GM19324 (cell line): ENCODE measurements at regions not wholly inside any gene's neighbourhood (a gene's known extent, or its start where the extent isn't known, plus 50 kb on each side); places are given as distances from the start of the nearest gene placed in this dataset.

Source experiments
- ATAC-seq: cut with Tn5 transposase; IDR thresholded peaks from one replicate; pipeline ENCODE4 v1.9.1; 2021; ENCODE audit warnings: mild to moderate bottlenecking, moderate library complexity; ENCODE audit not compliant: unreplicated experiment, low FRiP score

GRCh38 chr9:107198718-107199117 is 84.4 kb upstream of the RAD23B start:
- ATAC-seq, result no peak

GRCh38 chr9:107208121-107208520 is 75.0 kb upstream of the RAD23B start:
- no peak for ATAC-seq

- no peak for ATAC-seq
Observed at GRCh38 chr9:107210775-107211174, 72.3 kb upstream of the RAD23B start.

- ATAC-seq, result no peak
Observed at GRCh38 chr9:107211284-107211923, 71.7 kb upstream of the RAD23B start.

- no peak for ATAC-seq
Observed at GRCh38 chr9:107212613-107213012, 70.5 kb upstream of the RAD23B start.

- no peak for ATAC-seq
Observed at GRCh38 chr9:107213080-107213479, 70.0 kb upstream of the RAD23B start.

- peak; percentile 86 for ATAC-seq
Observed at GRCh38 chr9:107213561-107214028, 69.5 kb upstream of the RAD23B start.

GRCh38 chr9:107214381-107214780 is 68.7 kb upstream of the RAD23B start:
- no peak for ATAC-seq

- ATAC-seq, result no peak
Observed at GRCh38 chr9:107214915-107215314, 68.2 kb upstream of the RAD23B start.

GRCh38 chr9:107215381-107215780 is 67.7 kb upstream of the RAD23B start:
- no peak for ATAC-seq

GRCh38 chr9:107216329-107216728 is 66.8 kb upstream of the RAD23B start:
- no peak for ATAC-seq

- peak; percentile 90 for ATAC-seq
Observed at GRCh38 chr9:107218829-107219485, 64.1 kb upstream of the RAD23B start.

- ATAC-seq, result no peak
Observed at GRCh38 chr9:107219486-107220077, 63.5 kb upstream of the RAD23B start.

GRCh38 chr9:107221321-107221720 is 61.8 kb upstream of the RAD23B start:
- no peak for ATAC-seq

GRCh38 chr9:107222020-107222522 is 61.0 kb upstream of the RAD23B start:
- ATAC-seq, result no peak

GRCh38 chr9:107223381-107223780 is 59.7 kb upstream of the RAD23B start:
- ATAC-seq, result no peak

GRCh38 chr9:107224252-107224651 is 58.8 kb upstream of the RAD23B start:
- ATAC-seq, result no peak

GRCh38 chr9:107226421-107226820 is 56.7 kb upstream of the RAD23B start:
- ATAC-seq, result no peak

GRCh38 chr9:107227774-107228173 is 55.3 kb upstream of the RAD23B start:
- ATAC-seq, result no peak

- ATAC-seq, result no peak
Observed at GRCh38 chr9:107228496-107229039, 54.5 kb upstream of the RAD23B start.

GRCh38 chr9:107229241-107229741 is 53.8 kb upstream of the RAD23B start:
- ATAC-seq, result no peak
